Transverse colon (tissue), 4 donors: ENCODE measurements at regions not wholly inside any gene's neighbourhood (a gene's known extent, or its start where the extent isn't known, plus 50 kb on each side); places are given as distances from the start of the nearest gene placed in this dataset.

Source experiments
- DNase-seq: peaks from one replicate; pipeline ENCODE4 v3.0.0-alpha.2; 2019
- H3K27ac ChIP-seq, 4 donors: fragments of 200-600 bp; sonication (generic); 2 replicates each; pipeline ENCODE4 v1.5.1; 2016 to 2018; ENCODE audit warnings: inconsistent platforms in 4 of 4
- H3K27me3 ChIP-seq: fragments of 200-600 bp; sonication (generic); 2 replicates; pipeline ENCODE4 v1.5.1; 2017; ENCODE audit warnings: inconsistent platforms
- H3K36me3 ChIP-seq, 4 donors: fragments of 200-600 bp; sonication (generic); 2 replicates each; pipeline ENCODE4 v1.5.1; 2017 to 2019; ENCODE audit warnings: inconsistent platforms in 4 of 4
- H3K4me1 ChIP-seq, 4 donors: fragments of 200-600 bp; sonication (generic); 2 replicates each; pipeline ENCODE4 v1.5.1; 2017 to 2020; ENCODE audit warnings: inconsistent platforms in 4 of 4
- H3K4me3 ChIP-seq, 4 donors: fragments of 200-600 bp; sonication (generic); 1 replicate in 1 of 4; 2 replicates in 3 of 4; pipeline versions ENCODE4 v1.5.1 to v1.6.1; 2017 to 2019; ENCODE audit warnings: inconsistent platforms in 4 of 4
- H3K9me3 ChIP-seq, 2 donors: fragments of 200-600 bp; sonication (generic); 2 replicates each; pipeline ENCODE4 v1.5.1; 2017 to 2019; ENCODE audit warnings: inconsistent platforms in 2 of 2
- CTCF ChIP-seq, 5 experiments: fragments of 200-600 bp in 3 of 5; fragments of 450-650 bp in 2 of 5; sonication (generic) in 3 of 5; IDR thresholded peaks; 1 replicate in 2 of 5; 2 replicates in 3 of 5; pipeline ENCODE4 v1.5.1; 2016 to 2017; ENCODE audit warnings: antibody characterized with exemption in 5 of 5, inconsistent platforms in 3 of 5, mild to moderate bottlenecking in 2 of 5, moderate library complexity in 1 of 5
- EP300 ChIP-seq: sonication (generic); formaldehyde crosslinking; IDR thresholded peaks from one replicate; pipeline ENCODE4 v1.6.1; 2017; ENCODE audit warnings: antibody characterized with exemption, low read depth
- POLR2A ChIP-seq: fragments of 450-650 bp; IDR thresholded peaks from one replicate; pipeline ENCODE4 v1.6.1; 2016; ENCODE audit warnings: antibody characterized with exemption, mild to moderate bottlenecking, moderate library complexity
- POLR2AphosphoS5 ChIP-seq, 3 donors: sonication (generic); formaldehyde crosslinking; IDR thresholded peaks; one replicate each; pipeline ENCODE4 v1.6.1; 2016; ENCODE audit warnings: antibody characterized with exemption in 3 of 3
- WGBS, 2 donors: methylation state at CpG; one replicate each; pipeline ENCODE4 v1.1.5; 2018; ENCODE audit warnings: low coverage in 1 of 2; 5-methylcytosine and 5-hydroxymethylcytosine counted together
- in situ Hi-C, 4 donors: fragments of 200-750 bp; cut with MboI; loops; one replicate each; pipeline versions ENCODE4 v1.15.0 to v1.15.1; 2017; ENCODE audit warnings: low sequenced_read_pairs in 3 of 4, low pct_ligation_motif_present in 1 of 4, low pct_unique_long_range_greater_than_20kb in 1 of 4
- intact Hi-C: fragments of 100-400 bp; cut with DNase I; formaldehyde crosslinking; loops from one replicate; pipeline ENCODE4 v1.15.1; 2023; ENCODE audit warnings: low total_unique reads

- H3K27ac ChIP-seq: no peak overlapping the region
- H3K36me3 ChIP-seq: no peaks in the 10 kb centered on the region
- H3K4me1 ChIP-seq: peaks cover 0 to 9% (median 1%) of the 10 kb centered on the region in 4 donors
- intact Hi-C loops (no loop called here), in situ Hi-C loops (no loop called here)
- no peak for TF ChIP-seq POLR2A
- TF ChIP-seq CTCF (IDR thresholded peaks at IDR 0.05): no peak
- no peak for TF ChIP-seq POLR2AphosphoS5 (IDR thresholded peaks at IDR 0.05)
- TF ChIP-seq EP300: no peak
- no peaks in the 10 kb centered on the region for H3K27me3 ChIP-seq
- 58 to 63% methylated on average over 1 of the region's 1 CpG for WGBS, 2 donors
- H3K9me3 ChIP-seq: no peaks in the 10 kb centered on the region
- H3K4me3 ChIP-seq: no peak overlapping the region
- no peak for DNase-seq
Measured at GRCh38 chr2:215540658-215541057, 104.8 kb upstream of the FN1 start.

GRCh38 chr2:215537611-215538010, 101.7 kb upstream of the FN1 start:
- no peaks in the 10 kb centered on the region for H3K27me3 ChIP-seq
- H3K4me1 ChIP-seq: peaks cover 0 to 9% (median 1%) of the 10 kb centered on the region in 4 donors
- H3K9me3 ChIP-seq: no peaks in the 10 kb centered on the region
- 62 to 83% methylated on average over 1 to 2 of the region's 2 CpGs for WGBS, 2 donors
- no peaks in the 10 kb centered on the region for H3K36me3 ChIP-seq
- DNase-seq: no peak
- in situ Hi-C loops (no loop called here), intact Hi-C loops (no loop called here)
- TF ChIP-seq POLR2A (no peak), EP300 (no peak), CTCF (IDR thresholded peaks at IDR 0.05) (no peak), POLR2AphosphoS5 (IDR thresholded peaks at IDR 0.05) (no peak)
- no peak overlapping the region for H3K4me3 ChIP-seq
- no peak overlapping the region for H3K27ac ChIP-seq

- no peak for DNase-seq
- Histone ChIP-seq H3K27ac (no peak overlapping the region), H3K4me1 (peaks cover 0 to 9% (median 1%) of the 10 kb centered on the region in 4 donors), H3K9me3 (no peaks in the 10 kb centered on the region), H3K27me3 (no peaks in the 10 kb centered on the region), H3K4me3 (no peak overlapping the region), H3K36me3 (no peaks in the 10 kb centered on the region)
- in situ Hi-C loops (no loop called here), intact Hi-C loops (no loop called here)
- TF ChIP-seq EP300 (no peak), POLR2AphosphoS5 (IDR thresholded peaks at IDR 0.05) (no peak), CTCF (IDR thresholded peaks at IDR 0.05) (no peak), POLR2A (no peak)
- 73 to 75% methylated on average over 5 of the region's 5 CpGs for WGBS, 2 donors
Measured at GRCh38 chr2:215536510-215536909, 100.6 kb upstream of the FN1 start.

- in situ Hi-C loops (no loop called here), intact Hi-C loops (no loop called here)
- DNase-seq: no peak
- no peaks in the 10 kb centered on the region for H3K27me3 ChIP-seq
- no peaks in the 10 kb centered on the region for H3K9me3 ChIP-seq
- H3K27ac ChIP-seq: no peak overlapping the region
- H3K36me3 ChIP-seq: no peaks in the 10 kb centered on the region
- TF ChIP-seq POLR2A: no peak
- TF ChIP-seq CTCF (IDR thresholded peaks at IDR 0.05): no peak
- TF ChIP-seq POLR2AphosphoS5 (IDR thresholded peaks at IDR 0.05): no peak
- no peak for TF ChIP-seq EP300
- no peak overlapping the region for H3K4me3 ChIP-seq
- WGBS, 2 donors: 25 to 34% methylated on average over 1 of the region's 1 CpG
- peaks cover 0 to 9% (median 1%) of the 10 kb centered on the region in 4 donors for H3K4me1 ChIP-seq
Measured at GRCh38 chr2:215535741-215536140, 99.9 kb upstream of the FN1 start.
